ENCODE measurements at regions not wholly inside any gene's neighbourhood (a gene's known extent, or its start where the extent isn't known, plus 50 kb on each side); places are given as distances from the start of the nearest gene placed in this dataset.

GRCh38 chr15:25545889-25546288 lies 107.1 kb upstream of the UBE3A start:
- Histone ChIP-seq H2AFZ (ENCODE audit: low read depth, low read length) (no peak overlapping the region), H3K4me1 (ENCODE audit: insufficient read depth, low read length) (peaks cover 6% of the 10 kb centered on the region), H3K4me2 (ENCODE audit: low read length) (no peak overlapping the region), H3K27ac (ENCODE audit: low read depth, low read length) (no peak overlapping the region), H3K79me2 (ENCODE audit: insufficient read depth, low read length) (no peaks in the 10 kb centered on the region), H3K27me3 (ENCODE audit: insufficient read depth, low read length) (no peaks in the 10 kb centered on the region), H3K4me3 (ENCODE audit: insufficient read depth, low read depth, low read length) (no peak overlapping the region), H3K36me3 (ENCODE audit: insufficient read depth, low read length) (no peaks in the 10 kb centered on the region), H4K20me1 (ENCODE audit: insufficient read depth, low read length) (no peaks in the 10 kb centered on the region), H3K9ac (ENCODE audit: low read length) (no peak overlapping the region), H3K9me3 (ENCODE audit: insufficient read depth, low read depth, low read length) (no peaks in the 10 kb centered on the region)
- DNase-seq (ENCODE audit: low read depth) (no peak), FAIRE-seq (no peak)
- Mint-ChIP-seq H3K27ac (ENCODE audit: unreplicated experiment) (peak overlapping the region; percentile 21), H3K4me1 (ENCODE audit: low read depth, unreplicated experiment) (peaks cover 28% of the 10 kb centered on the region), H3K36me3 (ENCODE audit: low read depth, unreplicated experiment) (no peaks in the 10 kb centered on the region), H3K27me3 (ENCODE audit: low read depth, unreplicated experiment) (no peaks in the 10 kb centered on the region), H3K9me3 (ENCODE audit: unreplicated experiment) (no peaks in the 10 kb centered on the region), H3K4me3 (ENCODE audit: unreplicated experiment) (no peak overlapping the region)
- TF ChIP-seq EZH2 (IDR thresholded peaks at IDR 0.05; ENCODE audit: insufficient read depth, low read length) (no peak), CTCF (IDR thresholded peaks at IDR 0.05; ENCODE audit: insufficient read depth, low read depth, low read length) (no peak)

GRCh38 chr15:25545017-25545416 lies 106.2 kb upstream of the UBE3A start:
- Mint-ChIP-seq H3K9me3 (ENCODE audit: unreplicated experiment) (no peaks in the 10 kb centered on the region), H3K4me3 (ENCODE audit: unreplicated experiment) (no peak overlapping the region), H3K4me1 (ENCODE audit: low read depth, unreplicated experiment) (peaks cover 28% of the 10 kb centered on the region), H3K36me3 (ENCODE audit: low read depth, unreplicated experiment) (no peaks in the 10 kb centered on the region), H3K27me3 (ENCODE audit: low read depth, unreplicated experiment) (no peaks in the 10 kb centered on the region), H3K27ac (ENCODE audit: unreplicated experiment) (peak overlapping the region; percentile 21)
- H3K79me2 ChIP-seq (ENCODE audit: insufficient read depth, low read length), result no peaks in the 10 kb centered on the region
- no peaks in the 10 kb centered on the region for H3K36me3 ChIP-seq (ENCODE audit: insufficient read depth, low read length)
- H3K4me1 ChIP-seq (ENCODE audit: insufficient read depth, low read length), result peaks cover 6% of the 10 kb centered on the region
- peak overlapping the region; percentile 32 for H3K27ac ChIP-seq (ENCODE audit: low read depth, low read length)
- no peak overlapping the region for H3K4me3 ChIP-seq (ENCODE audit: insufficient read depth, low read depth, low read length)
- FAIRE-seq, result peak; percentile 45
- H4K20me1 ChIP-seq (ENCODE audit: insufficient read depth, low read length), result no peaks in the 10 kb centered on the region
- no peaks in the 10 kb centered on the region for H3K27me3 ChIP-seq (ENCODE audit: insufficient read depth, low read length)
- H3K9me3 ChIP-seq (ENCODE audit: insufficient read depth, low read depth, low read length), result no peaks in the 10 kb centered on the region
- DNase-seq (ENCODE audit: low read depth), result peak; percentile 72
- H3K9ac ChIP-seq (ENCODE audit: low read length), result no peak overlapping the region
- TF ChIP-seq EZH2 (IDR thresholded peaks at IDR 0.05; ENCODE audit: insufficient read depth, low read length), result no peak
- TF ChIP-seq CTCF (IDR thresholded peaks at IDR 0.05; ENCODE audit: insufficient read depth, low read depth, low read length), result no peak
- H2AFZ ChIP-seq (ENCODE audit: low read depth, low read length), result no peak overlapping the region
- H3K4me2 ChIP-seq (ENCODE audit: low read length), result peak overlapping the region; percentile 20

GRCh38 chr15:25544076-25544475 lies 105.3 kb upstream of the UBE3A start:
- H3K79me2 ChIP-seq (ENCODE audit: insufficient read depth, low read length), result no peaks in the 10 kb centered on the region
- no peaks in the 10 kb centered on the region for H3K36me3 ChIP-seq (ENCODE audit: insufficient read depth, low read length)
- Mint-ChIP-seq H3K4me3 (ENCODE audit: unreplicated experiment) (no peak overlapping the region), H3K36me3 (ENCODE audit: low read depth, unreplicated experiment) (no peaks in the 10 kb centered on the region), H3K27ac (ENCODE audit: unreplicated experiment) (no peak overlapping the region), H3K4me1 (ENCODE audit: low read depth, unreplicated experiment) (peaks cover 28% of the 10 kb centered on the region), H3K9me3 (ENCODE audit: unreplicated experiment) (no peaks in the 10 kb centered on the region), H3K27me3 (ENCODE audit: low read depth, unreplicated experiment) (no peaks in the 10 kb centered on the region)
- no peak overlapping the region for H3K4me3 ChIP-seq (ENCODE audit: insufficient read depth, low read depth, low read length)
- no peak overlapping the region for H3K27ac ChIP-seq (ENCODE audit: low read depth, low read length)
- no peak overlapping the region for H3K4me2 ChIP-seq (ENCODE audit: low read length)
- peaks cover 6% of the 10 kb centered on the region for H3K4me1 ChIP-seq (ENCODE audit: insufficient read depth, low read length)
- H3K9me3 ChIP-seq (ENCODE audit: insufficient read depth, low read depth, low read length), result no peaks in the 10 kb centered on the region
- no peak overlapping the region for H3K9ac ChIP-seq (ENCODE audit: low read length)
- FAIRE-seq, result no peak
- TF ChIP-seq CTCF (IDR thresholded peaks at IDR 0.05; ENCODE audit: insufficient read depth, low read depth, low read length) (no peak), EZH2 (IDR thresholded peaks at IDR 0.05; ENCODE audit: insufficient read depth, low read length) (no peak)
- no peaks in the 10 kb centered on the region for H4K20me1 ChIP-seq (ENCODE audit: insufficient read depth, low read length)
- DNase-seq (ENCODE audit: low read depth), result no peak
- H2AFZ ChIP-seq (ENCODE audit: low read depth, low read length), result no peak overlapping the region
- H3K27me3 ChIP-seq (ENCODE audit: insufficient read depth, low read length), result no peaks in the 10 kb centered on the region

Measured in astrocyte (in vitro differentiated cells and primary cell).